Osteocyte (in vitro differentiated cells): ENCODE measurements at regions not wholly inside any gene's neighbourhood (a gene's known extent, or its start where the extent isn't known, plus 50 kb on each side); places are given as distances from the start of the nearest gene placed in this dataset.
A peak's percentile ranks its signal among the peaks of the same experiment; 100 is the strongest.

Experiments used
- DNase-seq: peaks from one replicate; pipeline ENCODE4 v3.0.0; 2021; ENCODE audit warnings: mixed read lengths; ENCODE audit not compliant: unreplicated experiment; ENCODE audit errors: extremely low spot score
- H3K27ac Mint-ChIP-seq: one replicate; pipeline ENCODE4 v1.8.0; 2021; ENCODE audit warnings: mild to moderate bottlenecking, mixed read lengths; ENCODE audit not compliant: unreplicated experiment
- H3K27me3 Mint-ChIP-seq: one replicate; pipeline ENCODE4 v1.8.0; 2021; ENCODE audit warnings: mixed read lengths; ENCODE audit not compliant: unreplicated experiment
- H3K36me3 Mint-ChIP-seq: one replicate; pipeline ENCODE4 v1.8.0; 2021; ENCODE audit warnings: mixed read lengths; ENCODE audit not compliant: unreplicated experiment
- H3K4me1 Mint-ChIP-seq: one replicate; pipeline ENCODE4 v1.8.0; 2021; ENCODE audit warnings: mixed read lengths; ENCODE audit not compliant: unreplicated experiment
- H3K4me3 Mint-ChIP-seq: one replicate; pipeline ENCODE4 v1.8.0; 2021; ENCODE audit warnings: mild to moderate bottlenecking, moderate library complexity, mixed read lengths; ENCODE audit not compliant: unreplicated experiment
- H3K9me3 Mint-ChIP-seq: one replicate; pipeline ENCODE4 v1.8.0; 2021; ENCODE audit warnings: mixed read lengths; ENCODE audit not compliant: unreplicated experiment
- CTCF ChIP-seq: fragments of 200-600 bp; sonication (generic); IDR thresholded peaks from 2 replicates; pipeline ENCODE4 v1.5.0; 2021; ENCODE audit warnings: antibody characterized with exemption, mild to moderate bottlenecking, moderate library complexity

DNA sequence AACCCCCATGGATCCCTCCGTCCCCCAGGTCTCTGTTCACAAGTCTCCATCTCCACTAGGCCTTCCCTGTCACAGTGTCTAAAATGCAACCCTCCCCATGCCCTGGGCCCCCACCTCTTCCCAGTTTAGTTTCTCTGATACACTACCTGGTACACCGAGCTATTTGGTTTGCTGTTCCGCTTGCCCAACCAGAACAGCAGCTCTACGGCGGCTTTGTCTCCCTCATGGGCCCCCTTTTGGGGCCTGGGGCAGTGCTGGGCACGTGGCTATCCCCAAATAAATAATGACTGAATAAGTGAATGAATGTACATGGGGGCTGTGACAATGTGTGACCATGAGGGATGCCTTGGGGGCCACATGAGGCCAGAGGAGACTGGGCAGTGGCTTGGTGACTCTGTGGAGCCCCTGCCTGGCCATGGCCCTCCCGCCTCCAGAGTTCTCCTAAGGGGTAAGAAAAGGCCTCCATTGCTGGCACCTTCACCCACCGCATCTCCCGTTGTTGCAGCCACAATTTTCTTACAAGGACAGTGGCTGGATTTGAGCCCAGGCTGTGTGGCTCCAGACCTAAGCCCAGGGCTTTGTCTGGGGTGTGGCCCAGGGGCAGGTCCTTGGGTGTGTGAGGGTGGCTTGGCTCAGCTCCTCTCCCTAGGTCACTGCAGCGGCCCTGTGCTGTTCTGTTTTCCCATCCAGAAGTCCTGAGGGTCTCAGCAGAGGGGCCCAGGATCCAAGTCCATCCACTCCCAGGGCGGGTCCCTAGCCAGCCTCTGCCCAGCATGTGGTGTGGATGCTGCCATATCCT lies 408.5 kb upstream of the SULF2 start:
- no peak for TF ChIP-seq CTCF
- Mint-ChIP-seq H3K9me3 (no peaks in the 10 kb centered on the region), H3K27ac (no peak overlapping the region), H3K36me3 (no peaks in the 10 kb centered on the region), H3K4me1 (peaks cover 3% of the 10 kb centered on the region), H3K4me3 (no peak overlapping the region), H3K27me3 (peaks cover 24% of the 10 kb centered on the region)
- no peak for DNase-seq

- no peaks in the 10 kb centered on the region for H3K36me3 Mint-ChIP-seq
- peaks cover 5% of the 10 kb centered on the region for H3K4me1 Mint-ChIP-seq
- no peak for TF ChIP-seq CTCF
- no peak overlapping the region for H3K27ac Mint-ChIP-seq
- no peak for DNase-seq
- no peaks in the 10 kb centered on the region for H3K9me3 Mint-ChIP-seq
- H3K4me3 Mint-ChIP-seq: no peak overlapping the region
- H3K27me3 Mint-ChIP-seq: peaks cover 20% of the 10 kb centered on the region
These were observed 406.8 kb upstream of the SULF2 start for GRCh38 chr20:48192109-48192508.

DNA sequence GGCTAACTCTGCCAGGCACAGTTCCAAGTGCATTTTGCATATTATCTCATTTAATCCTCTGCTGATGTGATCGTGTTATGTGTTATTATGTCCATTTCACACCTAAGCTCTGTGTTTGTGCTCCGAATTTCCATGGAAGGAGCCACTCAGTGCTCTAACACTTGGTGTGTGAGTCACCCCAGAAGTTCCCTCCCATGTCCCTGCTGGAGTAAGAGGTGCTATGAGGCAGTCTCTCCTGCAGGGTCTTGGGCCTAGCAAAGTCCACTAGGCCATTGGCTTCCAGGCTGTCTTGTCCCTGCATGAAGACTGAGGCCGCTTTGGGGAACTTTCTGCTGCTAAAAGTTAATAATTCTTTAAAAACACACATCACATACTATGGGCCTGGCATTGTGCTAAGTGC lies 405.9 kb upstream of the SULF2 start:
- no peak for TF ChIP-seq CTCF
- Mint-ChIP-seq H3K4me1 (peaks cover 9% of the 10 kb centered on the region), H3K27ac (no peak overlapping the region), H3K4me3 (no peak overlapping the region), H3K36me3 (no peaks in the 10 kb centered on the region), H3K9me3 (no peaks in the 10 kb centered on the region), H3K27me3 (peaks cover 14% of the 10 kb centered on the region)
- DNase-seq: no peak

DNA sequence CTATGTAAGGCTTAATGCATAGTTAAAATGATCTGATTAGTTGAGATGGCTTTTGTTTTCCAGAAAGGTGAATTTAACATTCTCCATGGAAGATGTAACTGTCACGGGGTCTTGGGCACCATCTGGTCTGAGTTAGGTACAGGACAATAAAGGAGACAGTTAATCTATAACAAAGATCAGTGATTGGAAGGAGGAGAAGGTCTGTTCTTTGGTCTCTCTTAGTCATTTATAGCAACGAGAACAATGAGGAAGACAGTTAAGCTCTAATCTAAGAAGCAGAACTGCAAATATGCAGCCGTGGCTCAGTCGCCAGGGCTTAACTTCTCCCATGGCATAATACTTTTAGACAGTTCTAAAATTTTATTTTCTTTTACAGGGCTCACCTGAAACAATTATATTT lies 405.5 kb upstream of the SULF2 start:
- Mint-ChIP-seq H3K27me3 (peaks cover 10% of the 10 kb centered on the region), H3K9me3 (no peaks in the 10 kb centered on the region), H3K4me3 (no peak overlapping the region), H3K4me1 (peaks cover 9% of the 10 kb centered on the region), H3K36me3 (no peaks in the 10 kb centered on the region), H3K27ac (no peak overlapping the region)
- TF ChIP-seq CTCF: no peak
- DNase-seq: no peak

GRCh38 chr20:48189181-48189580 lies 403.9 kb upstream of the SULF2 start:
- H3K9me3 Mint-ChIP-seq: no peaks in the 10 kb centered on the region

More at GRCh38 chr20:48189181-48189580, 403.9 kb upstream of the SULF2 start:
- Mint-ChIP-seq H3K27ac (no peak overlapping the region), H3K27me3 (peaks cover 7% of the 10 kb centered on the region), H3K4me1 (peaks cover 9% of the 10 kb centered on the region), H3K36me3 (no peaks in the 10 kb centered on the region), H3K4me3 (no peak overlapping the region)
- peak; percentile 39 for TF ChIP-seq CTCF
- no peak for DNase-seq
